ENCODE measurements at regions not wholly inside any gene's neighbourhood (a gene's known extent, or its start where the extent isn't known, plus 50 kb on each side); places are given as distances from the start of the nearest gene placed in this dataset.

DNA sequence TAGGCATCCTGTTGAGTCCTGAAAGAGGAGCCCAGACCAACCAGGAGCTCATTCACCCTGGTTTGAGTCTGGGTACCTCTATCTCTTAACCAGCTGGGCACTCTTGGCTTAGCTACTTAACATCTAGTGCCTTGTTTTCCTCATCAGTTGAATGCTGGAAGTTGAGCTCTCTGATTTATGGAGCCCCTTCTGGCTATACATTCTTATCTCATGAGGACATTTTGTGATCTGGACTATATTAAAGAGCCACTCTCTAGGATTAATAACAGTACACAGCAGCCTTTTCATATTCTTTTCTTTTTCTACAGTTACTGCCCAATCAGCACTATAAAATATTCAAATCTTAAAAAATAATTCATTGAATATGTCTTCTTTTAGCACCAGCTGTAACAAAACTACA is 296.9 kb upstream of the RUNX1 start:
- DNase-seq: no peak
- Histone ChIP-seq H3K27ac (no peak overlapping the region), H3F3A (ENCODE audit: insufficient read depth) (peaks cover 13% of the 10 kb centered on the region; the same call in 1 of the 2 replicates), H3K4me3 (no peak overlapping the region), H2AFZ (no peak overlapping the region), H3K27me3 (replicated peaks; ENCODE audit: insufficient read depth) (no peaks in the 10 kb centered on the region), H3K9me3 (ENCODE audit: low read depth) (no peaks in the 10 kb centered on the region), H3K9me2 (ENCODE audit: insufficient read depth) (no peaks in the 10 kb centered on the region), H4K20me1 (ENCODE audit: insufficient read depth) (no peaks in the 10 kb centered on the region), H3K4me2 (ENCODE audit: unreplicated experiment) (no peak overlapping the region), H3K36me3 (ENCODE audit: low read depth) (no peaks in the 10 kb centered on the region), H3K79me2 (ENCODE audit: insufficient read depth) (no peaks in the 10 kb centered on the region), H3K9ac (no peak overlapping the region), H3K4me1 (ENCODE audit: insufficient read depth) (peaks cover 21% of the 10 kb centered on the region)
- in situ Hi-C loops (cut with MboI): no loop called here
- no peak for TF ChIP-seq EZH2phosphoT487 (IDR thresholded peaks at IDR 0.05; ENCODE audit: insufficient read depth, low read depth)
- no peak for TF ChIP-seq EZH2 (IDR thresholded peaks at IDR 0.05; ENCODE audit: insufficient read depth, poor library complexity, severe bottlenecking)

DNA sequence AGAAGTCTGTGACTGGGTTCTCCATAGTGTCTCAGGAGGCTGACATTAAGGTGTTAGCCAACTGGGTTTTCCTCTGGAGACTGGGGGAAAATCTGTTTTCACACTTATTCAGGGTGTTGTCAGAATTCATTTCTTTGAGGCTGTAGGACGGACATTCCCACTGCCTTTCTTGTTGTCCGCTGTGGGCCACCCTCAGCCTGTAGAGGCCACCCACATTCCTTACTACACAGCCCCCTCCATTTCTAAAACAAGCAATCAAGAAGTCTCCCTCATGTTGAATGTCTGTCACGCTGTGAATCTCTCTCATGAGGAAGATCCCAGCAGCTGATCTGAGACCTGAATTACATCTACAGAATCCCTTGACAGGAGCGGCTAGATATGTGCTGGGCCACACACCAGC is 295.5 kb upstream of the RUNX1 start:
- in situ Hi-C loops (cut with MboI): no loop called here
- 97 to 98% methylated on average over 4 of the region's 4 CpGs for WGBS, 2 experiments (ENCODE audit: low coverage in 1 of 2, low lambda C conversion rate in 2 of 2, missing lambda C conversion rate in 2 of 2)
- no peaks in the 10 kb centered on the region for H4K20me1 ChIP-seq (ENCODE audit: insufficient read depth)

DNA sequence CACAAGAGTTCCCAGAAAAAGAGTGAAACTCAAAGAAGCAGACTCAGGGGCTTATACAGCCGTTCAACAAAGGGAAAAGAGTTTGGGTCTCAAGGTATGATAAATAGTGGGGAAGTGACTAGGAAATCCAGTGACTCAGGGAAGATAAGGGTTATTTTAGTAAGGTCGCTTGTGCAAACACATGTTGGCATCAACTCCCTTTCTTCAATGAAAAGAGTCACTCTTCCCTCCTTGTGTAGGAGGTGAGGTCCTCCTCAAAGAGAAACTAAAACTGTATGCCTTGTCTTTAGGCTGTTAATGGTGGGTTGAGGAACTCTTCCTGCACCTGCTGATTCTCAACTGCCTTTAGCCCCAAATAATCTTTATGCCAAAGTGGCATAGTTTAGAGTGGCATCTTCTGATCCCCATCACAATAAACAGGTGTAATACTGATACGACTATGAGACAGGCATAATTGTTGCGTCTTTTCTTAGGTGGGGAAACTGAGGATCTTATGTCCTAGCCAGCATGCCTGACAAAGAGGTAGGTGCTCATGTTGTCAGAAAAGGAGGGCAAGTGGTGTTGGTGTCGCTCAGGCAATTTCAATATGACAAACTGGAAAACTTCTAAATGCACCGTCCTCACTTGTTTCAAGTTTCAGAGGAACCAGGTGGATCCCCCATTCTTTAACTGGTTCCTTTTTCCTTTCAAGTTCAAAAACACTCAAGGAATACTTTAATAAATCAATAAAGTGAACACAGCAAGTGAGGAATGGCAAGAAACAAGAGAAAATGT is 294.1 kb upstream of the RUNX1 start:
- TF ChIP-seq EZH2phosphoT487 (IDR thresholded peaks at IDR 0.05; ENCODE audit: insufficient read depth, low read depth) (no peak), EZH2 (IDR thresholded peaks at IDR 0.05; ENCODE audit: insufficient read depth, poor library complexity, severe bottlenecking) (no peak)
- no peak for DNase-seq
- no peaks in the 10 kb centered on the region for H3F3A ChIP-seq (ENCODE audit: insufficient read depth)
- H3K9ac ChIP-seq: no peak overlapping the region
- no peaks in the 10 kb centered on the region for H3K9me3 ChIP-seq (ENCODE audit: low read depth)
- no peak overlapping the region for H3K4me2 ChIP-seq (ENCODE audit: unreplicated experiment)
- no peaks in the 10 kb centered on the region for H3K79me2 ChIP-seq (ENCODE audit: insufficient read depth)
- no peak overlapping the region for H2AFZ ChIP-seq
- H4K20me1 ChIP-seq (ENCODE audit: insufficient read depth): no peaks in the 10 kb centered on the region
- no peak overlapping the region for H3K27ac ChIP-seq
- H3K27me3 ChIP-seq (replicated peaks; ENCODE audit: insufficient read depth): no peaks in the 10 kb centered on the region
- no peak overlapping the region for H3K4me3 ChIP-seq
- WGBS, 2 experiments (ENCODE audit: low coverage in 1 of 2, low lambda C conversion rate in 2 of 2, missing lambda C conversion rate in 2 of 2): 84 to 86% methylated on average over 6 of the region's 6 CpGs
- no peaks in the 10 kb centered on the region for H3K9me2 ChIP-seq (ENCODE audit: insufficient read depth)
- no peaks in the 10 kb centered on the region for H3K36me3 ChIP-seq (ENCODE audit: low read depth)
- in situ Hi-C loops (cut with MboI): no loop called here
- 0 out of 2 replicates have a peak, but pooled peaks cover 5% of the 10 kb centered on the region for H3K4me1 ChIP-seq (ENCODE audit: insufficient read depth)

More for the DNA sequence above, 295.5 kb upstream of the RUNX1 start:
- no peaks in the 10 kb centered on the region for H3K79me2 ChIP-seq (ENCODE audit: insufficient read depth)
- H3K27me3 ChIP-seq (replicated peaks; ENCODE audit: insufficient read depth): no peaks in the 10 kb centered on the region
- TF ChIP-seq EZH2 (IDR thresholded peaks at IDR 0.05; ENCODE audit: insufficient read depth, poor library complexity, severe bottlenecking): no peak
- no peak for TF ChIP-seq EZH2phosphoT487 (IDR thresholded peaks at IDR 0.05; ENCODE audit: insufficient read depth, low read depth)
- H3K9me2 ChIP-seq (ENCODE audit: insufficient read depth): no peaks in the 10 kb centered on the region
- no peak overlapping the region for H2AFZ ChIP-seq
- DNase-seq: no peak
- H3K4me2 ChIP-seq (ENCODE audit: unreplicated experiment): no peak overlapping the region
- peaks cover 15% of the 10 kb centered on the region for H3K4me1 ChIP-seq (ENCODE audit: insufficient read depth)
- no peaks in the 10 kb centered on the region for H3K36me3 ChIP-seq (ENCODE audit: low read depth)
- H3K27ac ChIP-seq: no peak overlapping the region
- peaks cover 8% of the 10 kb centered on the region; the same call in 1 of the 2 replicates for H3F3A ChIP-seq (ENCODE audit: insufficient read depth)
- no peak overlapping the region for H3K4me3 ChIP-seq
- no peaks in the 10 kb centered on the region for H3K9me3 ChIP-seq (ENCODE audit: low read depth)
- no peak overlapping the region for H3K9ac ChIP-seq

DNA sequence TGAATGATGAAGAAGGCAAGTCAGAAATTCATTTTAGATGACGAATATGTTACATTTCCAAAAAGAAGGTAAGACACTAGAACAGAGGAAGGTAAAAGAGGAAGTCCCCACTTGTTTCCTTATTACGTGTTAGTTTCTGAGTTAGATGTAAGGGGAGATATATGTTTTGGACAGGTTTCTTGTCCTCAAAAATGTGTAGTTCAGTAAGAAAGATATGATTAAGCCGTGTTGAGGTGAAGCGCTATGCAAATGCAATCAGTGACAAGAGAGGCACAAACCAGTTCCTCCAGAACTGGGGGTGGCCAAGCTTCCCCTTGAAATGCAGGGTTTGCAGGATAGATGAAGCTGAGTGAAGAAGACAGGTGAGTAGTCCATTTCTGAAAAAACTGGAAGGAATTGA is 293.3 kb upstream of the RUNX1 start:
- no peak overlapping the region for H2AFZ ChIP-seq
- no peaks in the 10 kb centered on the region for H3K27me3 ChIP-seq (replicated peaks; ENCODE audit: insufficient read depth)
- no peak overlapping the region for H3K4me2 ChIP-seq (ENCODE audit: unreplicated experiment)
- no peaks in the 10 kb centered on the region for H3K36me3 ChIP-seq (ENCODE audit: low read depth)
- in situ Hi-C loops (cut with MboI): no loop called here
- DNase-seq: no peak
- 0 out of 2 replicates have a peak, but pooled peaks cover 5% of the 10 kb centered on the region for H3K4me1 ChIP-seq (ENCODE audit: insufficient read depth)
- no peaks in the 10 kb centered on the region for H3K9me2 ChIP-seq (ENCODE audit: insufficient read depth)
- H3K9ac ChIP-seq: no peak overlapping the region
- no peak overlapping the region for H3K4me3 ChIP-seq
- H3K27ac ChIP-seq: no peak overlapping the region
- no peaks in the 10 kb centered on the region for H3F3A ChIP-seq (ENCODE audit: insufficient read depth)
- H3K79me2 ChIP-seq (ENCODE audit: insufficient read depth): no peaks in the 10 kb centered on the region
- WGBS, 2 experiments (ENCODE audit: low coverage in 1 of 2, low lambda C conversion rate in 2 of 2, missing lambda C conversion rate in 2 of 2): 92 to 96% methylated on average over 4 of the region's 4 CpGs
- TF ChIP-seq EZH2phosphoT487 (IDR thresholded peaks at IDR 0.05; ENCODE audit: insufficient read depth, low read depth): no peak
- no peak for TF ChIP-seq EZH2 (IDR thresholded peaks at IDR 0.05; ENCODE audit: insufficient read depth, poor library complexity, severe bottlenecking)
- H3K9me3 ChIP-seq (ENCODE audit: low read depth): no peaks in the 10 kb centered on the region
- H4K20me1 ChIP-seq (ENCODE audit: insufficient read depth): no peaks in the 10 kb centered on the region
